ENCODE measurements at regions not wholly inside any gene's neighbourhood (a gene's known extent, or its start where the extent isn't known, plus 50 kb on each side); places are given as distances from the start of the nearest gene placed in this dataset.

- Mint-ChIP-seq H3K4me3 (no peak overlapping the region), H3K27me3 (ENCODE audit: insufficient read depth) (no peaks in the 10 kb centered on the region), H3K9me3 (no peaks in the 10 kb centered on the region), H3K36me3 (ENCODE audit: low read depth) (no peaks in the 10 kb centered on the region), H3K27ac (no peak overlapping the region), H3K4me1 (ENCODE audit: low read depth) (peaks cover 39% of the 10 kb centered on the region)
- TF ChIP-seq CTCF (IDR thresholded peaks at IDR 0.05), result no peak
- no peak for DNase-seq
Measured at GRCh38 chr6:113629975-113630737, 227.0 kb upstream of the MARCKS start.

GRCh38 chr6:113630738-113631535, 226.2 kb upstream of the MARCKS start:
- no peaks in the 10 kb centered on the region for H3K27me3 Mint-ChIP-seq (ENCODE audit: insufficient read depth)
- DNase-seq, result peak; percentile 22
- no peak for TF ChIP-seq CTCF (IDR thresholded peaks at IDR 0.05)
- H3K4me1 Mint-ChIP-seq (ENCODE audit: low read depth), result peaks cover 44% of the 10 kb centered on the region
- H3K9me3 Mint-ChIP-seq, result no peaks in the 10 kb centered on the region
- H3K36me3 Mint-ChIP-seq (ENCODE audit: low read depth), result no peaks in the 10 kb centered on the region
- H3K27ac Mint-ChIP-seq, result peak overlapping the region; percentile 94
- 0 out of 2 replicates have a peak overlapping the region, but pooled peaks have one; percentile 21 for H3K4me3 Mint-ChIP-seq

- H3K27ac Mint-ChIP-seq, result peak overlapping the region; percentile 94
- peaks cover 51% of the 10 kb centered on the region for H3K4me1 Mint-ChIP-seq (ENCODE audit: low read depth)
- DNase-seq, result no peak
- H3K4me3 Mint-ChIP-seq, result peak overlapping the region; percentile 15; the same call in 1 of the 2 replicates
- no peak for TF ChIP-seq CTCF (IDR thresholded peaks at IDR 0.05)
- H3K27me3 Mint-ChIP-seq (ENCODE audit: insufficient read depth), result no peaks in the 10 kb centered on the region
- H3K9me3 Mint-ChIP-seq, result no peaks in the 10 kb centered on the region
- no peaks in the 10 kb centered on the region for H3K36me3 Mint-ChIP-seq (ENCODE audit: low read depth)
Measured at GRCh38 chr6:113631666-113632065, 225.5 kb upstream of the MARCKS start.

GRCh38 chr6:113632220-113632864, 224.8 kb upstream of the MARCKS start:
- no peaks in the 10 kb centered on the region for H3K36me3 Mint-ChIP-seq (ENCODE audit: low read depth)
- peak overlapping the region; percentile 94 for H3K27ac Mint-ChIP-seq
- peaks cover 52% of the 10 kb centered on the region for H3K4me1 Mint-ChIP-seq (ENCODE audit: low read depth)
- H3K4me3 Mint-ChIP-seq, result peak overlapping the region; percentile 89
- TF ChIP-seq CTCF (IDR thresholded peaks at IDR 0.05), result no peak
- DNase-seq, result peak; percentile 84
- H3K27me3 Mint-ChIP-seq (ENCODE audit: insufficient read depth), result no peaks in the 10 kb centered on the region
- H3K9me3 Mint-ChIP-seq, result no peaks in the 10 kb centered on the region

GRCh38 chr6:113633638-113634037, 223.5 kb upstream of the MARCKS start:
- Mint-ChIP-seq H3K4me1 (ENCODE audit: low read depth) (peaks cover 52% of the 10 kb centered on the region), H3K36me3 (ENCODE audit: low read depth) (no peaks in the 10 kb centered on the region), H3K4me3 (no peak overlapping the region), H3K9me3 (no peaks in the 10 kb centered on the region), H3K27me3 (ENCODE audit: insufficient read depth) (no peaks in the 10 kb centered on the region), H3K27ac (no peak overlapping the region)
- no peak for TF ChIP-seq CTCF (IDR thresholded peaks at IDR 0.05)
- no peak for DNase-seq

All from HFFc6 (cell line).